Neural progenitor cell (in vitro differentiated cells): ENCODE measurements at regions not wholly inside any gene's neighbourhood (a gene's known extent, or its start where the extent isn't known, plus 50 kb on each side); places are given as distances from the start of the nearest gene placed in this dataset.

ENCODE experiments used
- DNase-seq: peaks from one replicate; pipeline ENCODE4 v3.0.0-alpha.2; 2016; ENCODE audit warnings: low spot score
- H2AFZ ChIP-seq: fragments of 200-600 bp; sonication (generic); replicated peaks from 2 replicates; pipeline ENCODE4 v1.6.1; 2016; ENCODE audit warnings: antibody characterized with exemption
- H3F3A ChIP-seq: fragments of 200-600 bp; sonication (generic); 2 replicates; pipeline ENCODE4 v1.6.1; 2016; ENCODE audit warnings: antibody characterized with exemption, low read depth
- H3K27ac ChIP-seq: fragments of 200-600 bp; sonication (generic); 2 replicates; pipeline ENCODE4 v1.5.1; 2016; ENCODE audit warnings: mild to moderate bottlenecking
- H3K27me3 ChIP-seq: fragments of 200-600 bp; sonication (generic); 2 replicates; pipeline ENCODE4 v1.6.1; 2016; ENCODE audit warnings: mild to moderate bottlenecking, moderate library complexity
- H3K36me3 ChIP-seq: fragments of 200-600 bp; sonication (generic); 2 replicates; pipeline ENCODE4 v1.5.1; 2016
- H3K4me1 ChIP-seq: fragments of 200-600 bp; sonication (generic); 2 replicates; pipeline ENCODE4 v1.6.1; 2016; ENCODE audit warnings: mixed run types
- H3K4me2 ChIP-seq: fragments of 200-600 bp; sonication (generic); 2 replicates; pipeline ENCODE4 v1.6.1; 2016
- H3K4me3 ChIP-seq: fragments of 200-600 bp; sonication (generic); 2 replicates; pipeline ENCODE4 v1.5.1; 2016
- H3K79me2 ChIP-seq: fragments of 200-600 bp; sonication (generic); 2 replicates; pipeline ENCODE4 v1.6.1; 2016; ENCODE audit warnings: low read depth
- H3K9ac ChIP-seq: fragments of 200-600 bp; sonication (generic); 2 replicates; pipeline ENCODE4 v1.6.1; 2016
- H3K9me3 ChIP-seq: fragments of 200-600 bp; sonication (generic); 2 replicates; pipeline ENCODE4 v1.5.1; 2016; ENCODE audit warnings: low read depth
- H4K20me1 ChIP-seq: fragments of 200-600 bp; sonication (generic); 2 replicates; pipeline ENCODE4 v1.6.1; 2016; ENCODE audit warnings: low read depth
- H3K27ac Mint-ChIP-seq: 3 replicates; pipeline ENCODE4 v1.8.0; 2021; ENCODE audit warnings: mixed read lengths
- H3K27me3 Mint-ChIP-seq: 2 replicates; pipeline ENCODE4 v1.8.0; 2022; ENCODE audit warnings: low read depth, mild to moderate bottlenecking, inconsistent platforms, moderate library complexity, mixed read lengths; ENCODE audit not compliant: insufficient read depth
- H3K36me3 Mint-ChIP-seq: 3 replicates; pipeline ENCODE4 v1.8.0; 2021; ENCODE audit warnings: mixed read lengths
- H3K4me1 Mint-ChIP-seq: 3 replicates; pipeline ENCODE4 v1.8.0; 2021; ENCODE audit warnings: mixed read lengths
- H3K4me3 Mint-ChIP-seq: 3 replicates; pipeline ENCODE4 v1.8.0; 2021; ENCODE audit warnings: mild to moderate bottlenecking, moderate library complexity, mixed read lengths
- H3K9me3 Mint-ChIP-seq: 3 replicates; pipeline ENCODE4 v1.8.0; 2020; ENCODE audit warnings: mixed read lengths
- CTCF ChIP-seq: fragments of 200-600 bp; sonication (generic); IDR thresholded peaks from 2 replicates; pipeline ENCODE4 v1.5.1; 2017; ENCODE audit warnings: antibody characterized with exemption, mild to moderate bottlenecking
- EZH2 ChIP-seq: fragments of 200-600 bp; sonication (generic); IDR thresholded peaks from 2 replicates; pipeline ENCODE4 v1.6.1; 2017; ENCODE audit warnings: antibody characterized with exemption, mild to moderate bottlenecking, moderate library complexity
- EZH2phosphoT487 ChIP-seq: fragments of 200-600 bp; sonication (generic); IDR thresholded peaks from 2 replicates; pipeline ENCODE4 v1.6.1; 2017; ENCODE audit warnings: antibody characterized with exemption

GRCh38 chr6:76422511-76423213, 350.2 kb upstream of the IMPG1 start:
- no peaks in the 10 kb centered on the region for H3K27me3 Mint-ChIP-seq

GRCh38 chr6:76420094-76420493, 347.6 kb upstream of the IMPG1 start:
- no peak for DNase-seq
- Histone ChIP-seq H3K79me2 (no peaks in the 10 kb centered on the region), H3K36me3 (no peaks in the 10 kb centered on the region), H3K9me3 (no peaks in the 10 kb centered on the region), H3K27ac (no peak overlapping the region), H3F3A (no peaks in the 10 kb centered on the region), H3K9ac (no peak overlapping the region), H4K20me1 (no peaks in the 10 kb centered on the region), H3K4me2 (no peak overlapping the region), H3K4me1 (peaks cover 10% of the 10 kb centered on the region), H3K27me3 (no peaks in the 10 kb centered on the region), H3K4me3 (no peak overlapping the region), H2AFZ (no peak overlapping the region)
- Mint-ChIP-seq H3K9me3 (no peaks in the 10 kb centered on the region), H3K27me3 (no peaks in the 10 kb centered on the region), H3K27ac (no peak overlapping the region), H3K36me3 (no peaks in the 10 kb centered on the region), H3K4me3 (no peak overlapping the region), H3K4me1 (no peaks in the 10 kb centered on the region)
- TF ChIP-seq CTCF (no peak), EZH2 (no peak), EZH2phosphoT487 (no peak)

More at GRCh38 chr6:76422511-76423213, 350.2 kb upstream of the IMPG1 start:
- DNase-seq: no peak
- Histone ChIP-seq H3F3A (no peaks in the 10 kb centered on the region), H3K4me3 (no peak overlapping the region), H3K27me3 (no peaks in the 10 kb centered on the region), H3K4me1 (peaks cover 10% of the 10 kb centered on the region), H3K27ac (no peak overlapping the region), H3K36me3 (no peaks in the 10 kb centered on the region), H3K79me2 (no peaks in the 10 kb centered on the region), H3K9me3 (no peaks in the 10 kb centered on the region), H4K20me1 (no peaks in the 10 kb centered on the region), H3K4me2 (no peak overlapping the region), H2AFZ (no peak overlapping the region), H3K9ac (no peak overlapping the region)
- Mint-ChIP-seq H3K4me3 (no peak overlapping the region), H3K27ac (no peak overlapping the region), H3K9me3 (no peaks in the 10 kb centered on the region), H3K4me1 (peaks cover 3% of the 10 kb centered on the region), H3K36me3 (no peaks in the 10 kb centered on the region)
- no peak for TF ChIP-seq EZH2
- no peak for TF ChIP-seq EZH2phosphoT487
- TF ChIP-seq CTCF: no peak

DNA sequence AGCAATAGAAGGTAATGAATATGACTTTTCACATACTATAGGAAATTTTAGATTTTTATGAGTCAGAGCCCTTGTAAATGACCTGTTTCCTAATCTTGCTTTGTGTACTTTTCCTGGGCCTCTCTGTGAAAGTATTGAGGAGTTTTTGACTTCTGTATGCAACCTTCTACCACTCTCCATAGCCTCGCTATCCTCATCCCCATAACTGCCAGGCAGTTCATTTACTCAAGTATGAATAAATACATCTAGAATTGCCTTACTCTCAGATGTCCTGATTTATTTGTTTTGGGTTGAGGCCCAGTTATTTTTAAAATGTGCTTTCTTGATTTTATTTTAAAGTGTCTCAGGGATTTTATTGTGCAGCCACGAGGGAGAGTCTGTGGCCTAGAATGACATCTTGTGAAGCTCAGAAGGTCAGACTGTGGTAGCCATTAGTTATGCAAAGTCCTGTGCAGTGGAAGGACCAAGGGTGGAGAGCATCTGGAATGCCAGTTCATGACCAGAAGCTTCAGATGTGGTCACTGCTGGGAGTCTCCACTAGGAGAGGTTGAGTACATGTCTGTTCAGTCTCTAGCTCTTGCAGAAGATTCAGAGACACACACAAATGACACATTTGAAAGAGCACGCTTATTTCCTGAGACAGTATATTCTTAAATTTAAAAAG, 346.2 kb upstream of the IMPG1 start:
- no peaks in the 10 kb centered on the region for H4K20me1 ChIP-seq
- H2AFZ ChIP-seq: no peak overlapping the region
- H3K4me1 Mint-ChIP-seq: no peaks in the 10 kb centered on the region
- no peak overlapping the region for H3K27ac ChIP-seq
- H3K9me3 ChIP-seq: no peaks in the 10 kb centered on the region
- no peaks in the 10 kb centered on the region for H3K9me3 Mint-ChIP-seq
- peaks cover 10% of the 10 kb centered on the region for H3K4me1 ChIP-seq
- no peaks in the 10 kb centered on the region for H3K36me3 ChIP-seq
- no peak overlapping the region for H3K4me2 ChIP-seq
- no peak overlapping the region for H3K9ac ChIP-seq
- H3K79me2 ChIP-seq: no peaks in the 10 kb centered on the region
- no peaks in the 10 kb centered on the region for H3K27me3 Mint-ChIP-seq
- H3K4me3 ChIP-seq: no peak overlapping the region
- DNase-seq: no peak
- H3K4me3 Mint-ChIP-seq: no peak overlapping the region
- no peaks in the 10 kb centered on the region for H3K27me3 ChIP-seq
- no peaks in the 10 kb centered on the region for H3K36me3 Mint-ChIP-seq
- TF ChIP-seq CTCF (no peak), EZH2phosphoT487 (no peak), EZH2 (no peak)
- H3F3A ChIP-seq: no peaks in the 10 kb centered on the region
- H3K27ac Mint-ChIP-seq: no peak overlapping the region
